H9 (cell line): ENCODE measurements at regions not wholly inside any gene's neighbourhood (a gene's known extent, or its start where the extent isn't known, plus 50 kb on each side); places are given as distances from the start of the nearest gene placed in this dataset.

Experiments used
- DNase-seq: peaks from one replicate; pipeline ENCODE4 v3.0.0-alpha.2; 2017
- H2AFZ ChIP-seq: one replicate; pipeline ENCODE4 v1.6.1; 2013; ENCODE audit warnings: mild to moderate bottlenecking, low read length, control low read depth, moderate library complexity
- H2AK5ac ChIP-seq: 2 replicates; pipeline ENCODE4 v1.6.1; 2013; ENCODE audit warnings: low read length, control low read depth, mixed read lengths; ENCODE audit not compliant: insufficient read length
- H2BK120ac ChIP-seq: one replicate; pipeline ENCODE4 v1.6.1; 2013; ENCODE audit warnings: low read depth, mild to moderate bottlenecking, low read length, control low read depth, inconsistent platforms; ENCODE audit not compliant: poor library complexity, severe bottlenecking
- H2BK12ac ChIP-seq: 2 replicates; pipeline ENCODE4 v1.6.1; 2013; ENCODE audit warnings: low read length, control low read depth, mixed read lengths, low read depth; ENCODE audit not compliant: insufficient read length
- H2BK15ac ChIP-seq: 2 replicates; pipeline ENCODE4 v1.6.1; 2013; ENCODE audit warnings: low read depth, low read length, control low read depth
- H2BK20ac ChIP-seq: one replicate; pipeline ENCODE4 v1.6.1; 2013; ENCODE audit warnings: low read depth, mild to moderate bottlenecking, low read length, control low read depth, inconsistent platforms; ENCODE audit not compliant: poor library complexity, severe bottlenecking
- H2BK5ac ChIP-seq: 2 replicates; pipeline ENCODE4 v1.6.1; 2013; ENCODE audit warnings: low read length, control low read depth, mixed read lengths; ENCODE audit not compliant: insufficient read length
- H3K14ac ChIP-seq: 2 replicates; pipeline ENCODE4 v1.6.1; 2013; ENCODE audit warnings: low read length, control low read depth; ENCODE audit not compliant: insufficient read depth
- H3K18ac ChIP-seq: 2 replicates; pipeline ENCODE4 v1.6.1; 2013; ENCODE audit warnings: low read depth, mild to moderate bottlenecking, mixed read lengths, low read length, control low read depth; ENCODE audit not compliant: insufficient read length
- H3K23ac ChIP-seq: 2 replicates; pipeline ENCODE4 v1.6.1; 2013; ENCODE audit warnings: low read length, control low read depth, mixed read lengths, low read depth; ENCODE audit not compliant: insufficient read length
- H3K23me2 ChIP-seq: 2 replicates; pipeline ENCODE4 v1.6.1; 2013; ENCODE audit warnings: low read depth, mild to moderate bottlenecking, mixed read lengths, low read length, control low read depth; ENCODE audit not compliant: insufficient read length, poor library complexity, severe bottlenecking
- H3K27ac ChIP-seq: 2 replicates; pipeline ENCODE4 v1.5.1; 2013; ENCODE audit warnings: low read length, control low read depth, mixed read lengths, low read depth; ENCODE audit not compliant: insufficient read length
- H3K27me3 ChIP-seq: 2 replicates; pipeline ENCODE4 v1.6.1; 2013; ENCODE audit warnings: low read length, control low read depth, inconsistent platforms; ENCODE audit not compliant: insufficient read depth
- H3K4ac ChIP-seq: 2 replicates; pipeline ENCODE4 v1.6.1; 2013; ENCODE audit warnings: low read depth, mild to moderate bottlenecking, control low read depth, inconsistent platforms, low read length, moderate library complexity
- H3K4me1 ChIP-seq: 2 replicates; pipeline ENCODE4 v1.6.1; 2013; ENCODE audit warnings: low read length, control low read depth, inconsistent platforms; ENCODE audit not compliant: insufficient read depth
- H3K4me2 ChIP-seq: 2 replicates; pipeline ENCODE4 v1.6.1; 2013; ENCODE audit warnings: low read length, control low read depth, mixed read lengths; ENCODE audit not compliant: insufficient read length, insufficient read depth
- H3K56ac ChIP-seq: 2 replicates; pipeline ENCODE4 v1.6.1; 2013; ENCODE audit warnings: low read depth, mild to moderate bottlenecking, mixed read lengths, low read length, control low read depth; ENCODE audit not compliant: insufficient read length
- H3K79me1 ChIP-seq: 2 replicates; pipeline ENCODE4 v1.6.1; 2013; ENCODE audit warnings: low read depth, mild to moderate bottlenecking, moderate library complexity, low read length, control low read depth, inconsistent platforms; ENCODE audit not compliant: insufficient read depth, poor library complexity, severe bottlenecking
- H3K79me2 ChIP-seq: 2 replicates; pipeline ENCODE4 v1.6.1; 2013; ENCODE audit warnings: low read length, control low read depth, inconsistent platforms; ENCODE audit not compliant: insufficient read depth
- H3K9ac ChIP-seq: 2 replicates; pipeline ENCODE4 v1.6.1; 2013; ENCODE audit warnings: low read length, control low read depth, mixed read lengths; ENCODE audit not compliant: insufficient read length; ENCODE audit errors: extremely low read depth
- H3K9me3 ChIP-seq: one replicate; pipeline ENCODE4 v1.6.1; 2013; ENCODE audit warnings: low read depth, low read length, inconsistent platforms; ENCODE audit not compliant: control insufficient read depth
- H3T11ph ChIP-seq: one replicate; pipeline ENCODE4 v1.6.1; 2013; ENCODE audit warnings: mild to moderate bottlenecking, low read length, control low read depth, inconsistent platforms
- H4K20me1 ChIP-seq: one replicate; pipeline ENCODE4 v1.6.1; 2013; ENCODE audit not compliant: control insufficient read depth, insufficient read length, insufficient read depth
- H4K5ac ChIP-seq: 2 replicates; pipeline ENCODE4 v1.6.1; 2013; ENCODE audit warnings: low read depth, mild to moderate bottlenecking, mixed read lengths, low read length, control low read depth; ENCODE audit not compliant: insufficient read length
- H4K8ac ChIP-seq: replicated peaks from 2 replicates; pipeline ENCODE4 v1.6.1; 2013; ENCODE audit warnings: low read length, control low read depth, mixed read lengths, low read depth; ENCODE audit not compliant: insufficient read length
- H4K91ac ChIP-seq: 2 replicates; pipeline ENCODE4 v1.6.1; 2013; ENCODE audit warnings: low read depth, mild to moderate bottlenecking, moderate library complexity, mixed read lengths, low read length, control low read depth; ENCODE audit not compliant: insufficient read length
- H3K27ac Mint-ChIP-seq, 3 experiments: 2 replicates in 2 of 3; 3 replicates in 1 of 3; pipeline ENCODE4 v1.8.0; 2020 to 2021; ENCODE audit warnings: mixed read lengths in 3 of 3, mild to moderate bottlenecking in 1 of 3, moderate library complexity in 1 of 3
- H3K27me3 Mint-ChIP-seq: 2 replicates; pipeline ENCODE4 v1.8.0; 2021; ENCODE audit warnings: low read depth, mild to moderate bottlenecking, moderate library complexity, mixed read lengths
- H3K36me3 Mint-ChIP-seq, 3 experiments: 2 replicates in 2 of 3; 3 replicates in 1 of 3; pipeline ENCODE4 v1.8.0; 2020 to 2021; ENCODE audit warnings: low read depth in 3 of 3, mixed read lengths in 3 of 3; ENCODE audit not compliant: insufficient read depth in 1 of 3
- H3K4me1 Mint-ChIP-seq, 2 experiments: 2 replicates each; pipeline ENCODE4 v1.8.0; 2020; ENCODE audit warnings: mixed read lengths in 2 of 2
- H3K4me3 Mint-ChIP-seq, 2 experiments: 2 replicates in 1 of 2; 3 replicates in 1 of 2; pipeline ENCODE4 v1.8.0; 2020 to 2021; ENCODE audit warnings: mild to moderate bottlenecking in 2 of 2, mixed read lengths in 2 of 2, moderate library complexity in 1 of 2
- H3K9me3 Mint-ChIP-seq, 2 experiments: 2 replicates in 1 of 2; 3 replicates in 1 of 2; pipeline ENCODE4 v1.8.0; 2020; ENCODE audit warnings: mild to moderate bottlenecking in 2 of 2, mixed read lengths in 2 of 2, moderate library complexity in 1 of 2
- CTCF ChIP-seq: fragments of 200-600 bp; sonication (generic); conservative IDR thresholded peaks from 3 replicates; pipeline ENCODE4 v1.8.0; 2021; ENCODE audit warnings: antibody characterized with exemption, mild to moderate bottlenecking
- WGBS: extraction: QIAGEN DNeasy Blood & Tissue Kit; methylation state at CpG from one replicate; pipeline ENCODE4 v1.1.7; 2013; ENCODE audit warnings: missing lambda C conversion rate, low lambda C conversion rate, mixed read lengths; ENCODE audit not compliant: insufficient read length; ENCODE audit errors: extremely low coverage; 5-methylcytosine and 5-hydroxymethylcytosine counted together

- Histone ChIP-seq H3K9me3 (no peaks in the 10 kb centered on the region), H2BK120ac (no peak overlapping the region), H2BK12ac (no peak overlapping the region), H2AK5ac (no peak overlapping the region), H3K79me1 (no peaks in the 10 kb centered on the region), H3K4me2 (no peak overlapping the region), H3K27me3 (no peaks in the 10 kb centered on the region), H2BK15ac (no peak overlapping the region), H3K9ac (no peak overlapping the region), H3K56ac (no peak overlapping the region), H3K14ac (no peak overlapping the region), H3K18ac (no peak overlapping the region), H3K27ac (no peak overlapping the region), H3K23me2 (no peaks in the 10 kb centered on the region), H3K4ac (no peak overlapping the region), H3K23ac (no peak overlapping the region), H4K5ac (no peak overlapping the region), H4K8ac (no peak overlapping the region), H4K20me1 (no peaks in the 10 kb centered on the region), H2BK5ac (no peak overlapping the region), H2AFZ (no peak overlapping the region), H2BK20ac (no peak overlapping the region), H4K91ac (no peak overlapping the region), H3T11ph (no peak overlapping the region), H3K4me1 (peaks cover 12% of the 10 kb centered on the region; the same call in 1 of the 2 replicates), H3K79me2 (no peaks in the 10 kb centered on the region)
- Mint-ChIP-seq H3K9me3 (no peaks in the 10 kb centered on the region), H3K4me3 (no peak overlapping the region), H3K4me1 (peaks cover 28 to 36% of the 10 kb centered on the region in 2 experiments), H3K36me3 (no peaks in the 10 kb centered on the region), H3K27me3 (peaks cover 2% of the 10 kb centered on the region; the same call in 1 of the 2 replicates), H3K27ac (no peak overlapping the region)
- no CpG with 5 or more reads among the region's 6 CpGs for WGBS
- TF ChIP-seq CTCF: no peak
- no peak for DNase-seq
These were observed 596.1 kb downstream of the VRK1 start for GRCh38 chr14:97393244-97393643.
